GM12878 (cell line): ENCODE measurements at regions not wholly inside any gene's neighbourhood (a gene's known extent, or its start where the extent isn't known, plus 50 kb on each side); places are given as distances from the start of the nearest gene placed in this dataset.

Experiments
- RFX5 ChIP-seq: IDR thresholded peaks from 2 replicates; pipeline ENCODE4 v1.6.1; 2011; ENCODE audit warnings: low read depth, low read length, improper control_type of control experiment
- TAF1 ChIP-seq: IDR thresholded peaks from 2 replicates; pipeline ENCODE4 v1.6.1; 2011; ENCODE audit warnings: mild to moderate bottlenecking, low read depth, low read length, borderline replicate concordance
- ZNF274 ChIP-seq: IDR thresholded peaks from one replicate; pipeline ENCODE4 v1.8.0; 2011; ENCODE audit not compliant: insufficient read length, insufficient read depth

DNA sequence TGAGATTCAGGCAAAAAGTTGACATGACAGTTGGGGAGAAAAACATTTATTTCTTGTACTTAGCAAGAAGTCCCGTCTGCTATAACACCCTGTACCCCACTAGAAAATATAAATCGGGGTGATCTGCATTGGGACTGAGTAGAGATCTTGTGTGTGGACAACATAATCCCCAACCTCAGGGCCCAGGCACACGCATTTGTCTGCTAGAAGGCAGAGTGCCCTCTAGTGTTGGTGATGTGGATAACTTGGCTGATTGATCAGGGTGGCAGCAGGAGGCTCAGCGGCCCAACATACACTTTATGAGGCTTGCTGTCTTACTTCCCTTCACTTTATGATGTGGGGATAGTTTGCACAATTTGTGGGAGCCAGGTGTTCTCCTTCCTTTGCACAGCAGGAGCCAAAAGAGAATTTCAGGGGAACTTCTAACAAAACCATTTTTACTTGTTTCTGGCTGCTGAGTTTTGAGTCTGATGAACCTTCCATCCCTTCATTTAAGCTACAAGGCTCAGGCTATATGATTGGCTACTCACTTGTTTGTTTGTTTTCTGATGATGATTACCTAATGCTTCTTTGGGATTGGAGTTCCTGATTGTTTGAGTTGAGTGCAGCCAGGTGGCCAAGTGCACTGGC lies 263.2 kb downstream of the DMAC1 start:
- TF ChIP-seq ZNF274 (no peak), TAF1 (no peak), RFX5 (no peak)
